Daoy (cell line): ENCODE measurements at regions not wholly inside any gene's neighbourhood (a gene's known extent, or its start where the extent isn't known, plus 50 kb on each side); places are given as distances from the start of the nearest gene placed in this dataset.

Source experiments
- DNase-seq: peaks from one replicate; pipeline ENCODE4 v3.0.0-alpha.2; 2015; ENCODE audit warnings: low read depth

- DNase-seq: no peak
Measured at GRCh38 chr21:38933731-38934130, 128.0 kb downstream of the ETS2 start.

GRCh38 chr21:38931291-38931690 lies 125.6 kb downstream of the ETS2 start:
- DNase-seq: no peak

- no peak for DNase-seq
Measured at GRCh38 chr21:38930853-38931252, 125.1 kb downstream of the ETS2 start.

DNA sequence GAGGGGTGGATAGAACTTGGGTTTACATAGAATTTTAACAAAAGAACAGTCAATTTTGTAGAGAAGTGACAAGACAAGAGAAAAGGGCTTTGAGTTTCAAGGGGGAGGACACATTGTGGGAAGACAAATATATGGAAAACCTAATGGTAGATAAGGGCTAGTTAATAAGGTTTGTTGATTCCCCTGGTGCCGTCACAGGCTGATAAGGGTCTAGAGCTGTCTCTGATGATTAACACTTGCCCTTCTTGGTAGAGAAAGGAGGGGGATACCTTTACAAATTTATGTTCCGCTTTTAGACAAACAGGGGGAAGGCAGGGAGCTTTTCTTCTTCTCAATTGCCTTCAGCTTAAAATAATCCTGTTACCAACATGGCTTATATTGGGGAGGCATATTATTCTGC lies 124.3 kb downstream of the ETS2 start:
- DNase-seq: no peak

DNA sequence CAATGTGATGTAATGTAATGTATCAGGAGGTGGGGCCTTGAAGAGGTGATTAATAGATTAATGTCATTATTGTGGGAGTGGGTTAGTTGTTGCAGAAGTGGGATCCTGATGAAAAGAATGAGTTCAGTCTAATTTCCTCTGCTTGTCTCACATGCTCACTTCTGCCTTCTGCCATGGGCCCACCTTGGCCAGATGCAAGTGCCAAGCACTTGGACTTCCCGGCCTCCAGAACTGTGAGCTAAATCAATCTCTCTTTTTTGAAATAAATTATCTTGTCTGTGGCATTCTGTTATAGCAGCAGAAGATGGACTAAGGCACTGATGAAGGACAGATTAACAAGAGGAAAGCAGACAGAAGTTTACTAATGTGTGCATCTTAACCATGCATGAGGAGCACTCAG lies 123.9 kb downstream of the ETS2 start:
- no peak for DNase-seq

- DNase-seq: no peak
Measured at GRCh38 chr21:38929142-38929541, 123.4 kb downstream of the ETS2 start.

DNA sequence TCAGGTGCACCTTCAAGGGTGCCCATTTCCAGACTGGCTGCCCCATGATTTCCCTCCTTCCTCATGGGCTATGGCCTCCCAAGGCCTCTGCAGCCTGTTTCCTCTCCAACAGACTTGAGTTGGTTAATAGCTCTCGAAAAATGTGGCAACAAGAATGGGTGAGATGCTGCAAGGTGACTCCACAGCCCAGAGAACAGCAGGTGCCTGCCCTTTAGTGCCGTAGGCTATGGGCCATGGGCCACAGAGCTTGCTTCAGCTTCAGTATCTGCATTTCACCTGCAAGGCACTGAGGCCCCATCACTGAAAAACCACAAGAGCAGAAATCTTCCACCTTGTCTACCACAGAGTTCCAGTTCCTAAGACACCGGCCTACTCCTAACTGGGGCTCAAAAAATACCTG lies 122.0 kb downstream of the ETS2 start:
- DNase-seq: no peak

GRCh38 chr21:38925923-38926322 lies 120.2 kb downstream of the ETS2 start:
- peak; percentile 88 for DNase-seq

- DNase-seq: no peak
Measured at GRCh38 chr21:38925478-38925877, 119.7 kb downstream of the ETS2 start.

DNA sequence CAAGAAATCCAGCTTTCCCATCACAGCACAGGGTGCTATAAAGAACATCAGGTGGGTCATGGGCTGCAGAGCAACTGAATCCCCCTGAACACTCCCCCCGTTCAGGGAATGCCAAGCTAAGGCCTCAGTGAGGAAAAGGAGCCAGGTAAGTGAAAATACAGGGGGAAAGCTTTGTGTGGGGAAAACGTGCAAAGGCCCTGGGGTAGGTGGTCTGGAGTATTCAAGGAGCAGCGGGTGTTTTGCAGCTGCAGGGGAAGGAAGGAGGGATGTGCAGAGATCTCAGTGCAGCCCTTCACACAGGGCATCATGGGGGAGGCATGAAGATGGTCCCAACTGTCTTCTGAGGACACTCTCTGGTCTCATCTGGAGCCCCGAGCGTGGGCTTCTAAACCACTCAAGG lies 119.2 kb downstream of the ETS2 start:
- DNase-seq: no peak

DNA sequence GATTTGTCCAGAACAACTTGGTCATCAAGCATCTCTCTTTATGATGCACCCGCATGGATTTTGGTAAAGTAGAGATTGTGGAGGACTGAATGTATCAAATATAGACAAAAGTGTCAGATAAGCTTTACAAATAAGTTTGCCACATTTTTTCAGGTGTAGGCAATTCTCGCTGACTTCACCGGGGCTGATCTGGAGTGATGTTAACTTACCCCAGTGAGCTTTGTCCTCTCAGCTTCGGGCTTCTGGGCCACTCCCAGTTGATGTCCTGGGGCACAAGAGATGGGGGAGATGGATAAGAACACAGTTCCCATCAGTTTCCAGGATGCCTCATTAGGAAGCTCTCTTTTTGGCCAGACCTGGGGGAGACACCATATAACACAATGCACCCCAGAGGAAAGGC lies 117.7 kb downstream of the ETS2 start:
- DNase-seq: no peak

GRCh38 chr21:38922474-38923235 lies 116.9 kb downstream of the ETS2 start:
- DNase-seq: no peak

GRCh38 chr21:38921511-38922251 lies 116.0 kb downstream of the ETS2 start:
- peak; percentile 32 for DNase-seq

DNA sequence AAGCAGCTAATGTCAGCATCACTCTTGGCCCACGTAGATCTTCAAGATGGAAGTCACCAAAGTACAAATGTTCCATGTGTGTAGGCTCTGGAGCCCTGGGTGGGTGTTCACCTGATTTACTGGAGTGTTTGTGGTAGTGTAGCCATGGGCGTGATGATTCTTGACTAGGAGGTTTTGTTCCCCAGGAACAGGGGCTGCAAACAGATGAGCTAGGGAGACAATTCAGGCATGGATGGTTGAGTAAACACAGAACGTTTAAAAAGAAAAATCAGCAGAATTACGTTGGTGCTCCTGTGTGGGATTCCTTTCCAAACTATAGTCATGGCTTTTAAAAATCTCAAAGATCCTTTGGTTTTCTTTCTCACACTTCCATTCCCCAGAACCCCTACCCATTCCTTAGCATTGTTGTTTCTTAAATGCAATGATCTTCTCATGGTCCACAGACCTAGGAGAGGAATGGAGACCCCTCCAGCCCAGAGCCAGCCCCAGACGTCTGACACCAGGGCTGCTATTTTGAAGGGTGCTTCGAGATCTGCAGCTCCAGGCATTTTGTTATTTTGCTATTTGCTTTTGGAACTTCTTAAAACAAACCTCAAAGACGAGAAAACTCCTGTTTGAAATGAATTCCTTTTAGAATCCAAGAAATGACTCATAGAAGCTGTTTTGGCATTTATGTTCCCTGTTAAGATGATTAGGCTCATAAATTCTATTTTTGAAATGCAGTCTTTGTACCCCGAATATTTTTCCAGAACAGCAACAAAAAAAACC lies 115.1 kb downstream of the ETS2 start:
- no peak for DNase-seq

DNA sequence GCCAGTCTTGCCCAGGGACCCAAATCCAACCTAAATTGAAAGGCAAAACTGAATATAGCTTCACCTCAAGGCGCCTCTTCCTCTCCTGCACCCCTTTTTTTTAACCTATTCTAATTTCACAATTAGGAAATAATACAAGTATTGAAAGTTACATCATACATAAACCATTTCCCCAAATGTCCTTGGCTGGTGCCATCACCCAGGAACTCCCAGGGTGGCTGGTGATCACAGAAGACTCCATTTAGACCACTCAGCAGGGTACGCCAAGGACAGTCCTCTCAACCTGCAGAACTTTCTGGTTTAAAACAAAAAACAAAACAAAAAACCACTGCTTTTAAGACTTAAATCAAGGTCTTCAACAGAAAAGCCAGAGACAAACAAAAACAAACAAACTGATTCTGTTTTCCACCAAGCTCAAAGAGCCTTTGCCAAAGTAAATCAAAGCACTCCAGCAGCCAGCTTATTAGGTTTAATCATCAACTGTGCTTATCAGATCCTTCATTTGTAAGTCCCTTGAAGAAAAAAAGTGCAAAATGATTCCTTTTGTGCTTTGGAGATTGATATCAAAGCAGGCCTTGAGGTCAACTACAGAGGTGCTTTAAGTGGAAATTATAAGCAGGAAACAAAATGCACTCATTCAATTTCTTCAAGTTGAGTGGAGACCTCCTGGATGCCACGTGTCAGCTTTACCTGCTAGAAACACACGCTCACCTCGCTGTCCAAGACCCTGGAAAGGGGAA lies 113.0 kb downstream of the ETS2 start:
- no peak for DNase-seq

DNA sequence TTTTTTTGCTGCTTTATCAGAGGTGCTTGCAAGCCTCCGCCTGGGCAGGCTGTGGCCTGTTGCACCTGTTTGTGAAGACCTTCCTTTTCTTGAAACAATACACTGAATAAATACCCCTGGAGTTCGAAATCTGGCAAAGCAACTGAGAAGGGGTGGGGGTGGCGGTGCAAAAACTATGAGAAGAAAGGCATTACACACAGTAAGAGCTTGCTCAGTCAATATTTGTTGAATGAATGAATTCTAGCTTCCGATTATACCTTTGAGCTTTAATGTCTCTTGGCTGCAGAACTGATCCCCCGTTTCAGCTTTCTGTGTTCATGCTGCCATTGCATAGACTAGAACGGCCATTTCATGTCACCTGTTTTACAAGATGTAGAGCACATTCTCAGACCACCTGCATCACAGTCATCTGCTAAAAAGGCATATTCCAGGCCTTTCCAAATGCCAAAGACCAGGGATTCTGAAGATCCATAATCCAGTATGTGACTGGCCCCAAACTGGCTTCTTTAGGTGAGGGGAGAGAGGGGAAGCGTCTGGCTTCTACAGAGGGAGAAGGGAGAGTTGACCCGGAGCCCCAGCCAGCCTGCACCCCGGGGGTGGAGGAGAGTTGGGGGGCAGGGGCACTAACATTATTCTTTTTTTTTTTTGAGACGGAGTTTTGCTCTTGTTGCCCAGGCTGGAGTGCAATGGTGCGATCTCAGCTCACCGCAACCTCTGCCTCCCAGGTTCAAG lies 111.5 kb downstream of the ETS2 start:
- no peak for DNase-seq

DNA sequence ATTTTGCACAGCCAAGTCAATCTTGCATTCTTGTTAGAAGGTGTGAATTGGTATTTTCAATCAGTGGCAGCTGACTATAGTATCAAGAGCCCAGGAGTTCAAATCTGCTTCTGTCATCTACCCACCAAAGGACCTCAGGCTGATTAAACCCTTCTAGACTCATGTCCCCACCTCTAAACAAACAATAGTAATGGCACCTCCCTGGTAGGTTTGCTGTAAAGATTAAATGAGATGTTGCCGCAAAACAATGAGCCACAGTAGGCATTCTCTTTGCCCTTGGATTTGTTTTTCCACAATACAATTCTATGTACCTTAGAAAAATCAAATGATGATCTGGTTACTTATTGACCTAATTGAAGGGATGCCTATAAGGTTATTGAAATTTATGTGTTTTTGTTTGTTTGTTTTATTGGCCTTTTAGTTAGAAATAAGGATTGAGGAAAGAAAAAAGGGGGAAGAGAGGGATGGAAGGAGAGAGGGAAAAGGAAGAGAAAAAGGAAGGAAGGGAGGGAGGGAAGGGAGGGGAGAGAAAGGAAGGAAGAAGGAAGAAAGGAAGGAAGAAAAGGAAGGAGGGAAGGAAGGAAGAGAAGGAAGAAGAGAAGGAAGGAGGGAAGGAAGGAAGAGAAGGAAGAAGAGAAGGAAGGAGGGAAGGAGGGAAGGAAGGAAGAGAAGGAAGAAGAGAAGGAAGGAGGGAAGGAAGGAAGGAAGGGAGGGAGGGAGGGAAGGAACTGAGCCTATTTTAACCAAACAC lies 110.7 kb downstream of the ETS2 start:
- no peak for DNase-seq

- DNase-seq: no peak
Measured at GRCh38 chr21:38915546-38915945, 109.8 kb downstream of the ETS2 start.

DNA sequence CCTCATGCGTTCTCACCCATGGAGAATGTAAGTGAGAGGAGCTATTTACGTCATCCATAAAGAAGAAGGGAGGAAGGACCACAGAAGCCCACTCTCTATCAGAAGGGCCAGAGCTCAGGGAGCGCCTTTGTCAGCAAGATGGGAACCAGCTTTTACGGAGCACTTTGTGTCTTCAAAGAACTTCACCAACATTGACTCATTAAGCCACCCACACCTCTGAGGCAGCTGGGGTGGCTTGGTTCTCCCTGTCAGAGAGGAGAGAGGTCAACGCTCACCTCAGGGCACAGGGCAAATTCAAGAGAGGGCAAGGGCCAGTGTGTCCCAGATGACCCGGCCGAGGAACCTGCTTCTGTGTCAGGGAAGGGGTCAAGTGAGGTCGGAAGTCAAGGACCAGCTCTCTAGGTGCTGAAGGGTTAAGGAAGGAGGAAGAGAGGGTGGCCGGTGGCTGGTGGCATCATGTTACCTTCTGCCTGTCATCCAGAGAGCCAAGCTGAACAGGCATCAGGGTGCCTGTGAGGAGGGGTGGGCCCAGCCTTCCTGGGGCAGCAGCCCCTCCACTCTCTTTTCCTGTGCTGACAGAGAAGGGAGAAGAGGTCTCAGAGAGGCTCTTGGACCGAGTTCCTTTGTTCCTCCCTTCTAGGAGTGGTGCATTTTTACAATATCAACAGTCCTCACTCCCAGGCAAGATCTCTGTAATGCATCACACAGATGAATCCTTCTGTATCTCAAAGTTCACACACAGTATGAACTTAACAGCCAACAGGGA lies 109.0 kb downstream of the ETS2 start:
- no peak for DNase-seq
